ENCODE measurements at regions not wholly inside any gene's neighbourhood (a gene's known extent, or its start where the extent isn't known, plus 50 kb on each side); places are given as distances from the start of the nearest gene placed in this dataset.

GRCh38 chr2:8455236-8456150 lies 226.4 kb upstream of the ID2 start:
- Histone ChIP-seq H2AFZ (ENCODE audit: low read length) (peak overlapping the region; percentile 53), H3K36me3 (ENCODE audit: insufficient read depth, low read length) (no peaks in the 10 kb centered on the region), H3K4me2 (ENCODE audit: low read depth, low read length, poor library complexity, severe bottlenecking) (peak overlapping the region; percentile 70), H4K20me1 (ENCODE audit: insufficient read depth, low read length, poor library complexity, severe bottlenecking) (no peaks in the 10 kb centered on the region), H3K4me3 (ENCODE audit: low read length, poor library complexity, severe bottlenecking) (peak overlapping the region; percentile 63), H3K9me2 (replicated peaks; ENCODE audit: low read depth, low read length) (no peaks in the 10 kb centered on the region), H3K79me2 (ENCODE audit: insufficient read depth, low read length) (no peaks in the 10 kb centered on the region), H3K9me3 (ENCODE audit: insufficient read depth, low read depth, low read length) (no peaks in the 10 kb centered on the region), H3F3A (ENCODE audit: low read depth) (peaks cover 9% of the 10 kb centered on the region), H3K27me3 (ENCODE audit: insufficient read depth, low read length, poor library complexity, severe bottlenecking) (no peaks in the 10 kb centered on the region), H3K4me1 (ENCODE audit: insufficient read depth, low read length, poor library complexity, severe bottlenecking) (peaks cover 40% of the 10 kb centered on the region), H3K9ac (ENCODE audit: low read depth, low read length, poor library complexity, severe bottlenecking) (peak overlapping the region; percentile 74)
- TF ChIP-seq CTCF (conservative IDR thresholded peaks at IDR 0.05; ENCODE audit: low read length) (no peak), EZH2phosphoT487 (IDR thresholded peaks at IDR 0.05; ENCODE audit: borderline replicate concordance) (no peak)

GRCh38 chr2:8456151-8457091 lies 225.4 kb upstream of the ID2 start:
- H3F3A ChIP-seq (ENCODE audit: low read depth): peaks cover 9% of the 10 kb centered on the region
- no peaks in the 10 kb centered on the region for H3K9me3 ChIP-seq (ENCODE audit: insufficient read depth, low read depth, low read length)
- peak overlapping the region; percentile 63 for H3K4me3 ChIP-seq (ENCODE audit: low read length, poor library complexity, severe bottlenecking)
- no peaks in the 10 kb centered on the region for H3K9me2 ChIP-seq (replicated peaks; ENCODE audit: low read depth, low read length)
- peak overlapping the region; percentile 70 for H3K4me2 ChIP-seq (ENCODE audit: low read depth, low read length, poor library complexity, severe bottlenecking)
- no peaks in the 10 kb centered on the region for H3K79me2 ChIP-seq (ENCODE audit: insufficient read depth, low read length)
- peak overlapping the region; percentile 74 for H3K9ac ChIP-seq (ENCODE audit: low read depth, low read length, poor library complexity, severe bottlenecking)
- peaks cover 40% of the 10 kb centered on the region for H3K4me1 ChIP-seq (ENCODE audit: insufficient read depth, low read length, poor library complexity, severe bottlenecking)
- peak overlapping the region; percentile 53 for H2AFZ ChIP-seq (ENCODE audit: low read length)
- H3K27me3 ChIP-seq (ENCODE audit: insufficient read depth, low read length, poor library complexity, severe bottlenecking): no peaks in the 10 kb centered on the region
- H4K20me1 ChIP-seq (ENCODE audit: insufficient read depth, low read length, poor library complexity, severe bottlenecking): no peaks in the 10 kb centered on the region
- no peak for TF ChIP-seq EZH2phosphoT487 (IDR thresholded peaks at IDR 0.05; ENCODE audit: borderline replicate concordance)
- TF ChIP-seq CTCF (conservative IDR thresholded peaks at IDR 0.05; ENCODE audit: low read length): no peak
- H3K36me3 ChIP-seq (ENCODE audit: insufficient read depth, low read length): no peaks in the 10 kb centered on the region

GRCh38 chr2:8457092-8457481 lies 224.8 kb upstream of the ID2 start:
- TF ChIP-seq CTCF (conservative IDR thresholded peaks at IDR 0.05; ENCODE audit: low read length): no peak
- TF ChIP-seq EZH2phosphoT487 (IDR thresholded peaks at IDR 0.05; ENCODE audit: borderline replicate concordance): no peak
- H3K27me3 ChIP-seq (ENCODE audit: insufficient read depth, low read length, poor library complexity, severe bottlenecking): no peaks in the 10 kb centered on the region
- no peak overlapping the region for H3K4me3 ChIP-seq (ENCODE audit: low read length, poor library complexity, severe bottlenecking)
- no peaks in the 10 kb centered on the region for H3K79me2 ChIP-seq (ENCODE audit: insufficient read depth, low read length)
- H3F3A ChIP-seq (ENCODE audit: low read depth): peaks cover 9% of the 10 kb centered on the region
- H2AFZ ChIP-seq (ENCODE audit: low read length): no peak overlapping the region
- no peak overlapping the region for H3K4me2 ChIP-seq (ENCODE audit: low read depth, low read length, poor library complexity, severe bottlenecking)
- no peaks in the 10 kb centered on the region for H3K9me2 ChIP-seq (replicated peaks; ENCODE audit: low read depth, low read length)
- H3K9me3 ChIP-seq (ENCODE audit: insufficient read depth, low read depth, low read length): no peaks in the 10 kb centered on the region
- peaks cover 45% of the 10 kb centered on the region for H3K4me1 ChIP-seq (ENCODE audit: insufficient read depth, low read length, poor library complexity, severe bottlenecking)
- H3K9ac ChIP-seq (ENCODE audit: low read depth, low read length, poor library complexity, severe bottlenecking): no peak overlapping the region
- no peaks in the 10 kb centered on the region for H4K20me1 ChIP-seq (ENCODE audit: insufficient read depth, low read length, poor library complexity, severe bottlenecking)
- no peaks in the 10 kb centered on the region for H3K36me3 ChIP-seq (ENCODE audit: insufficient read depth, low read length)

Data from Loucy (cell line).